Gastroesophageal sphincter (tissue), 4 donors: ENCODE measurements at regions not wholly inside any gene's neighbourhood (a gene's known extent, or its start where the extent isn't known, plus 50 kb on each side); places are given as distances from the start of the nearest gene placed in this dataset.

Source experiments
- ATAC-seq: fragments of 150-250 bp; one replicate; pipeline ENCODE4 v1.9.1; 2016; ENCODE audit warnings: mild to moderate bottlenecking, moderate library complexity
- H3K27ac ChIP-seq, 4 donors: fragments of 200-600 bp; sonication (generic) in 3 of 4; 1 replicate in 3 of 4; 2 replicates in 1 of 4; pipeline ENCODE4 v1.5.1; 2016 to 2019
- H3K27me3 ChIP-seq: fragments of 200-600 bp; sonication (generic); one replicate; pipeline ENCODE4 v1.5.1; 2019
- H3K36me3 ChIP-seq, 2 donors: fragments of 200-600 bp; sonication (generic); one replicate each; pipeline ENCODE4 v1.5.1; 2019; ENCODE audit warnings: control low read depth in 1 of 2
- H3K4me1 ChIP-seq, 3 donors: fragments of 200-600 bp; sonication (generic); 1 replicate in 2 of 3; 2 replicates in 1 of 3; pipeline ENCODE4 v1.5.1; 2016 to 2019; ENCODE audit warnings: control low read depth in 2 of 3
- H3K4me3 ChIP-seq, 2 donors: fragments of 200-600 bp; sonication (generic); one replicate each; pipeline ENCODE4 v1.5.1; 2019; ENCODE audit warnings: mild to moderate bottlenecking in 1 of 2, moderate library complexity in 1 of 2
- H3K9me3 ChIP-seq, 3 donors: fragments of 200-600 bp; sonication (generic); one replicate each; pipeline ENCODE4 v1.5.1; 2017 to 2019; ENCODE audit warnings: control low read depth in 2 of 3
- CTCF ChIP-seq, 4 experiments: fragments of 200-600 bp in 2 of 4; fragments of 450-650 bp in 2 of 4; sonication (generic) in 1 of 4; IDR thresholded peaks; one replicate each; pipeline ENCODE4 v1.5.1; 2017 to 2019; ENCODE audit warnings: antibody characterized with exemption in 4 of 4, mild to moderate bottlenecking in 2 of 4, moderate library complexity in 2 of 4
- EP300 ChIP-seq: sonication (generic); formaldehyde crosslinking; IDR thresholded peaks from one replicate; pipeline ENCODE4 v1.6.1; 2017; ENCODE audit warnings: antibody characterized with exemption, mild to moderate bottlenecking
- POLR2A ChIP-seq, 2 donors: fragments of 450-650 bp; IDR thresholded peaks; one replicate each; pipeline ENCODE4 v1.6.1; 2017; ENCODE audit warnings: antibody characterized with exemption in 2 of 2, mild to moderate bottlenecking in 2 of 2, moderate library complexity in 1 of 2
- POLR2AphosphoS5 ChIP-seq: sonication (generic); formaldehyde crosslinking; IDR thresholded peaks from one replicate; pipeline ENCODE4 v1.6.1; 2017; ENCODE audit warnings: antibody characterized with exemption
- WGBS, 2 donors: methylation state at CpG; one replicate each; pipeline ENCODE4 v1.1.5; 2018; ENCODE audit warnings: low coverage in 1 of 2; 5-methylcytosine and 5-hydroxymethylcytosine counted together

GRCh38 chr11:81852896-81853295, 880.8 kb downstream of the FAM181B start:
- Histone ChIP-seq H3K36me3 (no peaks in the 10 kb centered on the region), H3K4me1 (no peaks in the 10 kb centered on the region), H3K27ac (no peak overlapping the region), H3K9me3 (no peaks in the 10 kb centered on the region), H3K4me3 (no peak overlapping the region), H3K27me3 (no peaks in the 10 kb centered on the region)
- TF ChIP-seq POLR2AphosphoS5 (no peak), POLR2A (IDR thresholded peaks at IDR 0.05) (no peak), EP300 (no peak), CTCF (IDR thresholded peaks at IDR 0.05) (no peak)
- ATAC-seq = no peak
- 38 to 57% methylated on average over 1 of the region's 1 CpG for WGBS, 2 donors

- WGBS, 2 donors = 7 to 14% methylated on average over 2 to 5 of the region's 5 CpGs
These were observed 893.3 kb downstream of the FAM181B start for GRCh38 chr11:81840380-81840779.

GRCh38 chr11:81839976-81840375, 893.7 kb downstream of the FAM181B start:
- Histone ChIP-seq H3K27me3 (no peaks in the 10 kb centered on the region), H3K4me3 (no peak overlapping the region), H3K9me3 (no peaks in the 10 kb centered on the region), H3K27ac (no peak overlapping the region), H3K36me3 (no peaks in the 10 kb centered on the region), H3K4me1 (no peaks in the 10 kb centered on the region)
- TF ChIP-seq POLR2AphosphoS5 (no peak), EP300 (no peak), POLR2A (IDR thresholded peaks at IDR 0.05) (no peak), CTCF (IDR thresholded peaks at IDR 0.05) (no peak)
- ATAC-seq = no peak
- 21 to 50% methylated on average over 1 of the region's 1 CpG for WGBS, 2 donors

More at GRCh38 chr11:81840380-81840779, 893.3 kb downstream of the FAM181B start:
- no peak for TF ChIP-seq CTCF (IDR thresholded peaks at IDR 0.05)
- no peak for TF ChIP-seq POLR2AphosphoS5
- TF ChIP-seq POLR2A (IDR thresholded peaks at IDR 0.05) = no peak
- TF ChIP-seq EP300 = no peak
- Histone ChIP-seq H3K27me3 (no peaks in the 10 kb centered on the region), H3K9me3 (no peaks in the 10 kb centered on the region), H3K36me3 (no peaks in the 10 kb centered on the region), H3K4me1 (no peaks in the 10 kb centered on the region), H3K27ac (no peak overlapping the region), H3K4me3 (no peak overlapping the region)
- ATAC-seq = no peak

- no peak for ATAC-seq
- no peaks in the 10 kb centered on the region for H3K9me3 ChIP-seq
- H3K27me3 ChIP-seq = no peaks in the 10 kb centered on the region
- H3K27ac ChIP-seq = no peak overlapping the region
- no peak overlapping the region for H3K4me3 ChIP-seq
- no peaks in the 10 kb centered on the region for H3K36me3 ChIP-seq
- TF ChIP-seq EP300 (no peak), POLR2AphosphoS5 (no peak), POLR2A (IDR thresholded peaks at IDR 0.05) (no peak), CTCF (IDR thresholded peaks at IDR 0.05) (no peak)
- no peaks in the 10 kb centered on the region for H3K4me1 ChIP-seq
- WGBS, 2 donors = 67 to 96% methylated on average over 1 to 3 of the region's 3 CpGs
These were observed 894.6 kb downstream of the FAM181B start for GRCh38 chr11:81839016-81839415.

GRCh38 chr11:81829976-81830375, 903.7 kb downstream of the FAM181B start:
- no peak for ATAC-seq
- no peak for TF ChIP-seq EP300
- Histone ChIP-seq H3K4me3 (no peak overlapping the region), H3K27me3 (no peaks in the 10 kb centered on the region), H3K4me1 (no peaks in the 10 kb centered on the region), H3K9me3 (peaks cover 0 to 12% (median 0%) of the 10 kb centered on the region in 3 donors), H3K36me3 (no peaks in the 10 kb centered on the region), H3K27ac (no peak overlapping the region)

GRCh38 chr11:81825346-81825745, 908.3 kb downstream of the FAM181B start:
- no peaks in the 10 kb centered on the region for H3K27me3 ChIP-seq
- H3K4me3 ChIP-seq = no peak overlapping the region
- no peak for TF ChIP-seq POLR2A (IDR thresholded peaks at IDR 0.05)
- no peak for TF ChIP-seq EP300
- no peak for TF ChIP-seq CTCF (IDR thresholded peaks at IDR 0.05)
- no peak for TF ChIP-seq POLR2AphosphoS5
- H3K4me1 ChIP-seq = no peaks in the 10 kb centered on the region
- no peak for ATAC-seq
- H3K9me3 ChIP-seq = no peaks in the 10 kb centered on the region
- no peak overlapping the region for H3K27ac ChIP-seq
- H3K36me3 ChIP-seq = no peaks in the 10 kb centered on the region
